ENCODE measurements at regions not wholly inside any gene's neighbourhood (a gene's known extent, or its start where the extent isn't known, plus 50 kb on each side); places are given as distances from the start of the nearest gene placed in this dataset.

DNA sequence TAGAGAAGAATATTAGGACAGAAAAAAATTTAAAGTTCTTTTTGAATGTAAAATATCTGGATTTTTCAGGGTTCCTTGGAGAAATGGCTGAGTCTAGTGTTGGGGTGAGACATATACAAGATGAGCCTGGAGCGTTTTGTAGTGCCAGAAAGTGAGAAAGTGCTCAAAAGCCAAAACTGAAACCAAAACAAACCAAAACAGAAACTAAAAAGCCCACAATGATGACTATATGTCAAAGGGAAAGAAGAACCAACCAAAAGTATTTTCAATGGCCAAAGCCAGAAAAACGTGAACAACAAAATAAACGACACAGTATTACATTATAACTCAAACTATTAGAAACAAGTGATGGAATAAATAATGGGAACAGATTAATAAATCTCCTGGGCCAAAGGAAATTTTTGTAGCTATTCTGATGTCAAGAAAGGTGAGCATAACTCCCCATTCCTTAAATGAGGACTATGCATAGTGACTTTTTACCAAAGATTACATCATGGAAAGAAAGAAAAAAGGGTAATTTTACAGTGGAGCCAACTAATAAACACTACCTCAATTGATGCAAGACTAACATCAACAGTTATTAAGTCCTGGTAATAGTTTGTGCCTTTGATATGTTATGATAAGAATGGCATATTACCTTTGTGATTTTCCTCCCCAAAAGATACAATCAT, 1137.6 kb downstream of the C4orf33 start:
- TF ChIP-seq TARDBP (IDR thresholded peaks at IDR 0.05): no peak
- no peak for TF ChIP-seq BHLHE40 (IDR thresholded peaks at IDR 0.05; ENCODE audit: borderline replicate concordance)
- no peak for TF ChIP-seq ARNT (IDR thresholded peaks at IDR 0.05)
- no peak for TF ChIP-seq ZNF384 (IDR thresholded peaks at IDR 0.05)
- TF ChIP-seq FOXM1 (IDR thresholded peaks at IDR 0.05; ENCODE audit: borderline replicate concordance): no peak
- TF ChIP-seq FOXA1 (IDR thresholded peaks at IDR 0.05): no peak
- TF ChIP-seq LEF1 (IDR thresholded peaks at IDR 0.05; ENCODE audit: borderline replicate concordance): no peak
- no peak for TF ChIP-seq FOXK2 (IDR thresholded peaks at IDR 0.05)
- TF ChIP-seq SUZ12 (IDR thresholded peaks at IDR 0.05): no peak
- TF ChIP-seq, protein P1, sequence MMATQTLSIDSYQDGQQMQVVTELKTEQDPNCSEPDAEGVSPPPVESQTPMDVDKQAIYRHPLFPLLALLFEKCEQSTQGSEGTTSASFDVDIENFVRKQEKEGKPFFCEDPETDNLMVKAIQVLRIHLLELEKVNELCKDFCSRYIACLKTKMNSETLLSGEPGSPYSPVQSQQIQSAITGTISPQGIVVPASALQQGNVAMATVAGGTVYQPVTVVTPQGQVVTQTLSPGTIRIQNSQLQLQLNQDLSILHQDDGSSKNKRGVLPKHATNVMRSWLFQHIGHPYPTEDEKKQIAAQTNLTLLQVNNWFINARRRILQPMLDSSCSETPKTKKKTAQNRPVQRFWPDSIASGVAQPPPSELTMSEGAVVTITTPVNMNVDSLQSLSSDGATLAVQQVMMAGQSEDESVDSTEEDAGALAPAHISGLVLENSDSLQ (IDR thresholded peaks at IDR 0.05): no peak
- TF ChIP-seq L3MBTL2 (conservative IDR thresholded peaks at IDR 0.05): no peak

Data from HEK293T (cell line).